Nephron (organoid): ENCODE measurements at regions not wholly inside any gene's neighbourhood (a gene's known extent, or its start where the extent isn't known, plus 50 kb on each side); places are given as distances from the start of the nearest gene placed in this dataset.

Source experiments
- H3K27ac Mint-ChIP-seq, 3 experiments: 2 replicates each; pipeline ENCODE4 v1.8.0; 2020; ENCODE audit warnings: mixed read lengths in 3 of 3, mild to moderate bottlenecking in 2 of 3, moderate library complexity in 1 of 3
- H3K27me3 Mint-ChIP-seq: 2 replicates; pipeline ENCODE4 v1.8.0; 2021; ENCODE audit warnings: low read depth, mild to moderate bottlenecking, moderate library complexity, mixed read lengths
- H3K36me3 Mint-ChIP-seq: 2 replicates; pipeline ENCODE4 v1.8.0; 2020; ENCODE audit warnings: low read depth, mixed read lengths
- H3K4me1 Mint-ChIP-seq: 2 replicates; pipeline ENCODE4 v1.8.0; 2020; ENCODE audit warnings: mixed read lengths
- H3K4me3 Mint-ChIP-seq, 3 experiments: 2 replicates each; pipeline ENCODE4 v1.8.0; 2020; ENCODE audit warnings: mild to moderate bottlenecking in 3 of 3, mixed read lengths in 3 of 3, moderate library complexity in 2 of 3
- H3K9me3 Mint-ChIP-seq: 2 replicates; pipeline ENCODE4 v1.8.0; 2020; ENCODE audit warnings: mixed read lengths
- TF ChIP-seq, protein P1 (sequence below), 3 experiments: fragments of 200-600 bp; sonication (generic); IDR thresholded peaks; one replicate each; pipeline ENCODE4 v1.5.0; 2021; ENCODE audit warnings: antibody characterized with exemption in 3 of 3; ENCODE audit not compliant: unreplicated experiment in 3 of 3

DNA sequence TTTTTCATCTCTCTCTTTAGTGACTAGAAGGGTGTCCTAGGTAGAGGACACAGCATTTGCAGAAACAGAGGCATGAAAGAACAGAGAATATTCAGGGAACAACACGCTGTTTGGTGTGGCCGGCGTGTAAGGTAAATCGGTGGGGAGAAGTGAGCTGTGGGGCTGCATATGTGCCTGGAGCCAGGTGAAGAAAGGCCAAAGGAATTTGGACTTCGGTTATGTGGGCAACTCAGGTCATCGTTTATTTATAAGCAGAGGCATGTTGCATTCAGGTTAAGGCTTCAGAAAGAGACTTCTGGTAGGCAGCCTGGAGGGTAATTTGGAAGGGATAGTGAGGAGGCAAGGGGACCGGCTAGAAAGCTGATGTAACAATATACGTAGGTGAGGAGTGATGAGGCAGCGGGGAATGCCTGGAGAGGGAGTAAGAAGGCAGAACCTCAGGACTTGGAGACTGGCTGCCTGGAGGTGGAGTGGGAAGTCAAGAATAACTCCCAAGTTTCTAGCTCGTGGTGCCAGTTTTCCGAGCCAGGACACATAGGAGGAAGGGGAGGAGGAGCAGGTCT lies 64.1 kb upstream of the ACOT11 start:
- peak overlapping the region; percentile 76 to 96 (median 85) for H3K27ac Mint-ChIP-seq
- H3K4me1 Mint-ChIP-seq: peaks cover 70% of the 10 kb centered on the region
- H3K4me3 Mint-ChIP-seq: no peak overlapping the region
- H3K9me3 Mint-ChIP-seq: no peaks in the 10 kb centered on the region
- H3K27me3 Mint-ChIP-seq: no peaks in the 10 kb centered on the region
- TF ChIP-seq, protein P1, sequence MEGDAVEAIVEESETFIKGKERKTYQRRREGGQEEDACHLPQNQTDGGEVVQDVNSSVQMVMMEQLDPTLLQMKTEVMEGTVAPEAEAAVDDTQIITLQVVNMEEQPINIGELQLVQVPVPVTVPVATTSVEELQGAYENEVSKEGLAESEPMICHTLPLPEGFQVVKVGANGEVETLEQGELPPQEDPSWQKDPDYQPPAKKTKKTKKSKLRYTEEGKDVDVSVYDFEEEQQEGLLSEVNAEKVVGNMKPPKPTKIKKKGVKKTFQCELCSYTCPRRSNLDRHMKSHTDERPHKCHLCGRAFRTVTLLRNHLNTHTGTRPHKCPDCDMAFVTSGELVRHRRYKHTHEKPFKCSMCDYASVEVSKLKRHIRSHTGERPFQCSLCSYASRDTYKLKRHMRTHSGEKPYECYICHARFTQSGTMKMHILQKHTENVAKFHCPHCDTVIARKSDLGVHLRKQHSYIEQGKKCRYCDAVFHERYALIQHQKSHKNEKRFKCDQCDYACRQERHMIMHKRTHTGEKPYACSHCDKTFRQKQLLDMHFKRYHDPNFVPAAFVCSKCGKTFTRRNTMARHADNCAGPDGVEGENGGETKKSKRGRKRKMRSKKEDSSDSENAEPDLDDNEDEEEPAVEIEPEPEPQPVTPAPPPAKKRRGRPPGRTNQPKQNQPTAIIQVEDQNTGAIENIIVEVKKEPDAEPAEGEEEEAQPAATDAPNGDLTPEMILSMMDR (IDR thresholded peaks at IDR 0.05; ENCODE audit: unreplicated experiment in 3 of 3): no peak
- H3K36me3 Mint-ChIP-seq: no peaks in the 10 kb centered on the region

DNA sequence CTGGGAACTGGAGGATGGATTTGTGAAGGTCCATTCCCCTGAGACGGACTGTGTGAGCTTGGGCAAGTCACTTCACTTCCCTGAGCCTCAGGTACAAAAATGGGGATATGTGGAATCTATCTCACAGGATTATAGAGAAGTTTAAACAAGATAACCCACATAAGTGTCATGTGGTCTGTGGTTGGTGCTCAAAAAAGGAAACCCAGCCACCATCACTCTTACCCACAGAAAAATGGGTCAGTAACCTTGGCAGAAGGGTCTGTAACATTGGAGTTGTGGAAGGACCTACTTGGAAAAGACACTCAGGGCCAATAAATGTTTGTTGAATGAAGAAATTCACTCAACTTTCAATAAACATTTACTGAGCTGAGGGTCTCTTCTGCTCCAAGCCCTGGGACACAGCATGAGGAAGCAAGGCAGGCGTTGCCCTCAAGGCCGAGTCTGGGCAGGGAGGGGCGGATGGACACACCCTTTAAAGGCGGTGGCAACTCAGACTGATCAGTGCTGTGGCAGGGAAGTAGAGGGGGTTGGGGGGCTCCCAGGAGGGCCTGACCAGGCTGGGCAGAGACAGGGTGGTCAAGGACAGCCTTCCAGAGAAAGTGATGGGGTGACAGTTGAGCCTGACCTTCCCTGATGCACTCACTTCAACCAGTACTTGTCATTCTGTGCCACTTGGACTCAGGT lies 66.7 kb upstream of the ACOT11 start:
- H3K27me3 Mint-ChIP-seq: no peaks in the 10 kb centered on the region
- TF ChIP-seq, protein P1 (IDR thresholded peaks at IDR 0.05; ENCODE audit: unreplicated experiment in 3 of 3): no peak
- no peaks in the 10 kb centered on the region for H3K36me3 Mint-ChIP-seq
- H3K27ac Mint-ChIP-seq: peak overlapping the region; percentile 80 to 97 (median 93)
- no peaks in the 10 kb centered on the region for H3K9me3 Mint-ChIP-seq
- H3K4me1 Mint-ChIP-seq: peaks cover 69% of the 10 kb centered on the region
- no peak overlapping the region for H3K4me3 Mint-ChIP-seq

DNA sequence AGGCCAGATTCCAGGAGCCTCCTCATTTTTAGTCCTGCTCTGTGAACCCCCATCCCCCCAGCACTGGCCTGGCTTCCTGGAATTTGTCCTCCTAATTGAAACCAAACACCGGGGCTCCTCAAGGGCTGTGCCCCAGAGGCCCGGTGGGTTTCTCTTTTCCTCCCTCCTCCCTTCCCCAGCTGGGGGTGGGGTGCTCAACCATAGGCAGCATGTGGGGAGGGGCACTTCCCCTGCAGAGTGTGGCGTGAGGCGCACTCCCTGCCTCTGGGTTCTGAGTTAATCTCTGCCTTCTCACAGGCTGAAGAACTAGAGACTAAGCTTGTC lies 67.5 kb upstream of the ACOT11 start:
- Mint-ChIP-seq H3K36me3 (no peaks in the 10 kb centered on the region), H3K9me3 (no peaks in the 10 kb centered on the region), H3K27me3 (no peaks in the 10 kb centered on the region), H3K4me1 (peaks cover 72% of the 10 kb centered on the region), H3K4me3 (peak overlapping the region in 1 of 3 experiments; percentile 58), H3K27ac (peak overlapping the region; percentile 78 to 97 (median 80))
- TF ChIP-seq, protein P1 (IDR thresholded peaks at IDR 0.05; ENCODE audit: unreplicated experiment in 3 of 3): no peak

DNA sequence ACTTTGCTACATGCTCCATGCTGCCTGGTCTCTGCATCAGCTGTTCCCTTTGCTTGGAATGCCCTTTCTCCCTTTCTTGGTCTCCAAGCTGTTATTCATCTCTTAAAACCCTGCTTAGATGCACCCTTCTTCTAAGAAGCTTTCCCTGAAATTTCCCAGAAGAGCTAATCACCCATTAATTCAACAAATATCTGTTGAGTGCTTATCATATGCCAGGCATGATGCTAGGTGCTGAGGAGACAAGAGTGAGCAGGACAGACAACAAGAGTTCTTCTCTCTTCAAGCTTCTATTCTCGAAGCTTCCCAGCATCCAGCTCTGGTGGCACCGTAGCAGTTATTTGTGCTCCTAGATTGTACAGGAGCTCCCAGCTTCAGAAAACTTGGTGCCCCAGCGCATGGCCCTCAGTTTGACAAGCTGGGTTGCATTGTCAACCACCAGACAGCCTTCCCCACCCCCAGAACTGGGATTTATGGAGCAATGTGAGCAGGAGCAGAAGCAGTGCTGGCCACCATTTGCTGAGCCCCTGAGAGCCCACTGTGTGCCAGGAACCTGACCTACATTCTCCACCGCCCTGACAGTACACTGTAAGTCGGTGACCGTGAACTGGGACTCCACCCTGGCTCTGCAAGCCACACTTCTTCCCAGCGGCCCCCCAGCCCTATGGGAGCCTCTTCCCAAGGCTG lies 68.0 kb upstream of the ACOT11 start:
- Mint-ChIP-seq H3K27ac (peak overlapping the region; percentile 78 to 97 (median 80)), H3K9me3 (no peaks in the 10 kb centered on the region), H3K4me1 (peaks cover 72% of the 10 kb centered on the region), H3K36me3 (no peaks in the 10 kb centered on the region), H3K27me3 (no peaks in the 10 kb centered on the region), H3K4me3 (peak overlapping the region in 2 of 3 experiments; percentile 11 to 58)
- TF ChIP-seq, protein P1 (IDR thresholded peaks at IDR 0.05; ENCODE audit: unreplicated experiment in 3 of 3): no peak

DNA sequence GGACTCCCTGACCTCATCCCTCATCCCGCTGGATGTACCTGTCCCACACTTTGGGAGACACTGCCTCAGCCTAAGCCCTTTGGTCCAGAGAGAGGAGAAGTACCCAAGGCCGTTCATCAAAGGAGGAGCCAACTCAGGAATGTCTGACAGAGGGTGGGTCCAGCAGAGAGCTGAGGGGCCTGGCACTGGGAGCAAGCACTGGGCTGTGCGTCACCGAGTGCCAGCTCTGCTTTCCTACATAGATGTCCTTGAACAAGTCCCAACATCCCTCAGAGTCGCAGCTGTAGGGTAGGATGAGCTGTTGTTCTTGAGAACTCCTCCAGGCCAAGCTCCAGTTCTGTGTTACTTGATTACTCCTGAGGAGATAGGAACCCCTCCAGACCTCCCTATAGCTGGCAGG lies 68.8 kb upstream of the ACOT11 start:
- TF ChIP-seq, protein P1 (IDR thresholded peaks at IDR 0.05; ENCODE audit: unreplicated experiment in 3 of 3): no peak
- Mint-ChIP-seq H3K27ac (peak overlapping the region; percentile 78 to 97 (median 80)), H3K9me3 (no peaks in the 10 kb centered on the region), H3K27me3 (no peaks in the 10 kb centered on the region), H3K4me3 (no peak overlapping the region), H3K36me3 (no peaks in the 10 kb centered on the region), H3K4me1 (peaks cover 69% of the 10 kb centered on the region)
